Cerebellar nuclear complex (tissue), 1 donor: ENCODE measurements at regions not wholly inside any gene's neighbourhood (a gene's known extent, or its start where the extent isn't known, plus 50 kb on each side); places are given as distances from the start of the nearest gene placed in this dataset.

Source experiments
- DNase-seq, 2 experiments: peaks; one replicate each; lab custom pipeline; 2025; lab: John Stamatoyannopoulos, UW

DNA sequence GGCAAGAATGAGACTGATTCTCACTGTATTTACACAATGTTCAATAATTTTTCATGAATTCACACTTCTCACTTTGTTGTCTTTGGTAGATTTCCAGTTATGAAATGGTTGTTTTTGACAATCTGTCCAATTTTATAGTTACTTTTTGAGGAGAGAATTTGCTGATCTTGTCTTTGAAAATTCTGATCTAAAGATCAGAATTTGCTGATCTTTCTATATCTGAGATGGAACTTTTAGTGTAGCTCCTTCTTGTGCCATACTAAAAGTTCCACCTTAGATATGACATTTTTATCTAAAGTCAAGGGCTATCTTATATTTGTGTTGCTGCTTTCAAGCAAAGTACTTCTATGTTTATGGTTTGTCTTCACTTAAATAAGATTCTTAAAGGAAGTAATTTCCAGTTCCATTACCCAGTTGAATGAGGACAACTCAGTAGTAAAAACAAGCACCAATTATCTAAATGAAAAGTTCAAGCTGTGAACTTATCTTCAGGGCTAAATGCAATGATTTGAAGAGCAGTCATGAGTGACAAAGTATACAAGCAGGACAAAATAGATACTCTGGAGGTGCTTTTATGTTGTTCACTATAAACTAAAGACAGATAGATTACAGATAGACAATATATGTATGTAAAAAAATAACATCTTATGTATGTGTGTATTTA lies 76.4 kb upstream of the FOXG1 start:
- DNase-seq: no peak

DNA sequence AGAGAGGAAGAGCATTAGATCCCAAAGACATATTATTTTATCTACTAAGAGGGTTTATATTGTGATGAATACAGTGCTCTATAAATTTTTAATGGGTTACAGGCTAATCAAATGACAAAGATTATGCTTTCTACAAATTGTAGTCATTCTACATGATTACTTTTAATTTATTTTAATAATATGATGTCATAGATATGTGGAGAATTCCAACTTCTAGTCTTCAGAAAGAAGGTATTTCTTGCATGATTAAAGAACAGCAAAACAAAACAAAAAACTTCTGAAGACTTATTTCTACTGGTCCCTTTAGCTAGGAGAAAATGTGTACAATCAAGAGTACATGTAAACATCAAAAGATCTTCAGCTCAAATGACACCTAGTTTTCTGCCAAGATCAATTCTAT lies 71.5 kb upstream of the FOXG1 start:
- DNase-seq: no peak

DNA sequence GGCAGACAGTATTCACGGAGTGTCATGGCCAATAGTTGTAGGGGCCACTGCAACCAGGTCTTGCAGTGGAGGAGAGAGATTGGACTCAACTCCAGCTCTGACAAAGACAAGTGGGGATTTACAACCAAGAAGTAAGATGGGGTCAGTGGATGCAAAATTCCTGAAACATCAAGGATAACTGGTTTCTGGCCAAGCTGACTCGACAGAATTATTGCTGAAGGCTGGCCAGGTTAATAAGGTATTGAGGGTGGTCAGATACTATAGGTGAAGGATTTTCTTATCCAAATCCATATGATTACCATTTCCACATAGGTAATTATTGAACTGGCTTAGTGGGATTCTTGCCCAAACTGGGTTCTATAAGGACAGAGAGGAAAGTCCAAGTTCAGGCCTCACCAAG lies 64.9 kb upstream of the FOXG1 start:
- no peak for DNase-seq

DNA sequence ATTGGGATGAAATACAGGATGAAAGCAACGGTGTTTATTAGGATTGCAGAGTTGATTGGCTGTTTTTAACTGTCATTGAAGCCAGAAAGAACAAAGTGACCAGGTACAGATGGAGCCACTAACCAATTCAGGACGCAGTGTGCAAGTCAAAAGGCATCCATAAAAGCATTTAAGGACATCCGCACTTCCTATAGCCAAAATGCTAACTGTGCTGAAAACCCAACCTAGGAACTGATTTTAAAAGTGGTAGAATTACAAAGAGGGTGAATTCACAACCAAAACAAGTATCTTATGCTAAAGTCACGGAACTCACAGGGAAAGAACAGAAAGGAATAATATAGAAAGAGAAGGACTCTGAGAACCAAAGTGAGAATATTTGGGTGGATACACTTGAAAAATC lies 63.1 kb upstream of the FOXG1 start:
- DNase-seq: no peak

DNA sequence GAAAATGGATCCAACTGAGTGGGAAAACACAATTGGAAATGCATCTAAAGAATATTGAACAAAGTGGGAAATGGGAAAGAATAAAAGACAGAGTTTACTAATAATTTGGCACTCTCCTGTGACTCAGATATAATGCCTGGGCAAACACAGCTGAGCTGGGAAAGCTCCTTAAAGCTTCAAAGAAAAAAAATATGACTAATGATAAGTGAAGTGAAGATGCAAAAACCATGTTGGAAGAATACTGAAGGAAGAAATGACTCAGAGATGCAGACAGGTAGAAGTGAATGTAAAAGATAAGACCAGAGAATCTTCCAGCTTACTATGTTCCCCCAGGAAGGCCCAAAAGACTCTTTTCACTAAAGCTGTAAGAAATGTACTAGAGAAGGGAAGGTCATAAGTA lies 62.4 kb upstream of the FOXG1 start:
- DNase-seq: no peak

DNA sequence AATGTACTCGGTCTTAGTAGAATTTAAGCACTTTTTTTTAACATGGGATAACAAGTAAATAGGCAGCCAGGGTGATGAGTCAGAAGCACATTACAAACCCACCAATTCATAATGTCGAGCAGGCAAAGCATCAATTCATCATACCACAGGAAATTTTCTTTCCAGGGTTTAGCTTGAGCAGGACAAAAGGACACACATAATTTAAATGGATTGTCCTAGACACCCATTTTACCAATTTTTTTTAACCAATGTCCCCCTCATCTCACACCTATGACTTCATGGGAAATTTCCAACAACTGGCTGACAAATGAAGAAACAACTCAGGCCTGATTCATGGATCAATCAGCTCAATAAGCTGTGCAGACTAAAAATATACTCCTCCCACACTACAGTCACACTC lies 58.8 kb upstream of the FOXG1 start:
- DNase-seq: no peak

DNA sequence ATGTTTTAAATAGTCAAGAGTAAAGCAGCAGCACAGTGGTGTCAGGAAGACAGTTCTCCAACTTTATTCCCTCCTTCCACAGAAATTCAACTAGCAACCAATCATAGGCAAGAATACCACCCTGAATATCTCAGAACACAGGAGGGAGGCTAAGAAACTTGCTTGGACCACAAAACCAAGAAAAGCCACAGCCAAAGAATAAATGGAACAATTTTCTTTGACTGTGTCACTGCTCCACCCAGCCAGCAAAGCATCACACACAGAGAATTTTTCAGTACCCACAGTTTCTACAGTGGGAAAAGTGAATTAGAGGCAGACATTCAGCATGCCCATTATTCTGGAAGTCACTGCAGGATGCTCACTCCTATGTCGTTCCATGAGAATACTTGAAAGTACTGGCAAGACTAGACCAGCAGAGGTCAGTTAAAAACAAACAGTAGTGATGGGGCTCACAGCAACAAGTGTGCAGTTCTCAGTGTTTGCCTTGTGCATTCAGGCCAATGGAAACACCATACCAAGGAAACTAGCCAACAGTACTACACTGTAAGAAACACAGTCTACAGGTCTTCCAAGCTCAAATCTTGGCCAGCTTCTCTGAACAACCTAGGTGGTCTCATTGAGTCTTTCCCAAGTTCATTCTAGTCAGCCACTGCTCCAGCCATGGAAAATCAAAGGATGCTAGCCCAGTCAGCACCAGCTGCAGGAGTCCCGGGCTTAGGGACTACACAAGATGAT lies 56.8 kb upstream of the FOXG1 start:
- DNase-seq: no peak
